ENCODE measurements at regions not wholly inside any gene's neighbourhood (a gene's known extent, or its start where the extent isn't known, plus 50 kb on each side); places are given as distances from the start of the nearest gene placed in this dataset.

DNA sequence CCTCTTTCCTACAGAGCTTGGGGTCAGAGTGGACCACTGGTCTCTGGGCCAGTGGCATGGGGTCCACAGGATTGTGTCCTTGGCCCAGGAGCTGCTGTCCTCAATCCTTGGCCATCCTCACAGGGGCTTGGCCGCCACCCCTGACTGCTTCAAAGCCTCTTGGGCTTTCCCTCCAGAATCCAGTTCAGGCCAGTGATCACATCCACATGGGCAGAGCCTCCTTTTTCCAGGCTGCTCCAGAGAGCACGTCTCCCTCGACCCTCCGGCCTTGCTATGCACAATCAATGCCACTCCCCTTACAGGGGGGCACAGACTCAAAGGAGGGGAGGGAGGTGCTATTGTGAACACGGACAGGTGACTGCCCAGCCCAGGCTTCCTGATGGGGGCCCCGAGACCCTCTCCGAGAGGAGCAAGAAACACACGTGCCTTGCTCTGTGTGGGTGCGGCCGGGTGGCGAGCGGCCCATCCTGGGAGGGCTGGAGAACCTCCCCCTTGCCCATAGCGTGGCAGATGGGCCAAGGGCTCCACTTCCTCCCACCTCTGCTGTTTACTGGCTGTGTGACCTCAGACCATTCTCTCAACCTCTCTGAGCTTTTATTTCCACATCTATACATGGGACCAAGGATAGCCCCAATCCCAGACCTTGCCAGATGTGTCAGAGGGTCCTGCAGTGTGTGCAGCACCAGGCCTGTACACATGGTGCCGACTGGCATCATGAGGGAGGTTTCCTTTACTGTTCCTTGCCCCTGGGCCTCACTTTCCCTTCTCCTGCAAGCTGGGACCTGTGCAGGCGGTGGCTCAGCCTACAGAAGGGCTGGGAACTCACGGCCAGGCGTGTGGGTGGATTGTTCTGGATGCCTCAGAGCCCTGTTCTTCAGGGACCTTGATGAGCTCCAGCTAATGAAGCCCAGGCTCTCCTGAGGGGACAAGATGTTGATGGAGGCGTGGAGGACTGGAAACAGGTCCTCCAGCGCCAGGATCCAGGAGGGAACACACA, 229.0 kb upstream of the GSE1 start:
- no peak for DNase-seq

DNA sequence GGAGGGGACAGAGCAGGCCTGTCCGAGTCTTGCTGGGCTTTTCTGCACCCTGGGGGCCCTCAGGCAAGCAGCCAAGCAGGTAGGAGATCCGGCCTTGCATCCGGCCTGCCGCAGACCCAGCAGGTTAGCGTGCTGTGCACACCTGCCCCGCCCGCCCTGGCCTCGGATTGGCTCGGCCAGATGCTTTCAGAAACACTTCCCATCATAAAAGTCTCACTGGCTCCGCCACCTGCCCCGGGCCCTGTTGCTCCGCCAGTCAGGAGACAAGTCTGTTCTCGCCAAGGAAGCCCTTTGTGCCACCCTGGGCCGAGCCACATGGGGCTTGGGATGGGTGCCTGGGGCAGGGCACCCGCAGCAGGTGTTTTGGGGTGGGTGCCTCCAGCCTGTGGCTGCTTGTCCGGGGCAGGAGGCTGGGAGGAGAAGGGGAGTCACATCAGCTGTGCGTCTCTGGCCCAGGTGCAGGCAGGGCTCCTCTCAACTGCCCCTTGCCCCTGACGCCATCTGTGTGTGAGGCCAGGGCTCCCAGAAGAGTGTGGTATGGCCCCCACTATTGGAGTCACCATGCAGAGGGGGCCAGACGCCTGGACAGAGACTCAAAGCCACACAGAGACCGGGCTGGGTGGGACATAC, 228.2 kb upstream of the GSE1 start:
- DNase-seq = peak; percentile 79

DNA sequence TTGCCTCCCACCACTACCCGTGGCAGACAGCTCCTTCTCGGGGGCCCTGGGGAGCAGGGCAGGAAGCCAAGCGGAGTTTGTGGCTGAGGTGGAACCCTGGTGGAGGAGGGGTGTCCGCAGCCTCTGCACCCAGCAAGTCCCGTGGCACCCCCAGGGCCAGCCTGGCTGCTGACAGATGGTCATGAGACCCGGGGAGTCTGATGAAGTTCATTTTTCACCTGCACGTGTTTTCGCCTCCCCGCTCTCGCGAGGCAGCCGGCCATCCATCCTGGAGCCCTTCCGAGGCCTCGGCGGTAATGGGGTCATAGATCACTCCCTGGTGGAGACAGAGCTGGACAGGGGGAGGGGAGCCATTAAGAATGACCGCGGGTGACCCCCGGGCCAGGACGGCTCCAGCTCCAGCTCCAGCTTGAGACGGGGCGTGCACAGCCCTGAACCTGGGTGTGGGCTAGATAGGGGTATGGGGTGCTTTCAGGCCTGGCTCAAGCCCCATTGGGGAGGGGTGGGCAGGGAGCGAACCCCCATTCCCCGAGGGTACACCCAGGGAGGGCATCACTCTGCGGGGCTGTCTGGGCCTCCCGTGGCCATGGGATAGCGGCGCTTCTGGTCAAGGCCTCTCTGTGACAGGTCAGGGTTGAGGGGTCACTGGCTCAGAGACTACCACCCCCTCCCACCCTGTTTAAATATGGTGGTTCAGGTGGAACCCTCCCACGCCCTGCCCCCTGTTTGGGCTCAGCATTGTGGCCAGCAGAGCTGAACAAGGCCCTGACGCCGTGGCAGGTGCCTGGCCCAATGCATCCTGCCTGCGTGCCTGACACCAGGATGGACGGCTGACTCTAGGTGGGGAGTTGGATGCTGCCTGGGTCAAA, 227.4 kb upstream of the GSE1 start:
- DNase-seq = no peak

DNA sequence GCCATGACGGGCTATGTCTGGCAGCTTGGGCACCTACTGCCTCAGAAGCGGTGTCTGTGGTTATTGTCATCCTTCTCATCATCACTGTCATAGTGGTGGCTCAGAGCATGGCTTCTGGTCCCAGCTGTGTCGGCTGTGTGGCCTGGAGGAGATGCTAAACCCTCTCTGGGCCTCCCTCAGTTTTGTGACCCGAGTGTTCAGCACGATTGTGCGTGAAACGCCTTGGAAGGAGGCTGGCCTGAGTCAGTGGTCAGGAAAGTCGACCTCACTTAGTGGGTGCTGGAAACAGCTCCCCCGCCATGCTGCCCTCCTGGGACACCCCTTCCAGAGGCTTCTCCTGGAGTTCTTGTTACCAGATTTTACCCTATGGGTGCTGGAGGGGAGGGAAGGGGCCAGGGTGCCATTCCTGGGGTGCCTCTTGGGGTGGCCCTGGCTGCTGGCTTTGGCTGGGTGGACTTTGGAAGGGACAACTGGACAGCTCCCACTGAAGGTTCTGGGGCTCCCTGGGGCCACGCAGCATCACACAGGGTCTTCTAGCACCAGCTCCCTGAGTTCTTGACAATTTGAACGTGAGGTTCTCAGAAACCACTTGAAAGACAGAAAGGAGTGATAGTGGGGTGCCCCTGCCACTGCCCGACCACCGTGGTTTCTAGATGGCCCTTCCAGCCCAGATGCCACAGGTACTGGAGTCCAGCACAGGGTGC, 226.5 kb upstream of the GSE1 start:
- no peak for DNase-seq

DNA sequence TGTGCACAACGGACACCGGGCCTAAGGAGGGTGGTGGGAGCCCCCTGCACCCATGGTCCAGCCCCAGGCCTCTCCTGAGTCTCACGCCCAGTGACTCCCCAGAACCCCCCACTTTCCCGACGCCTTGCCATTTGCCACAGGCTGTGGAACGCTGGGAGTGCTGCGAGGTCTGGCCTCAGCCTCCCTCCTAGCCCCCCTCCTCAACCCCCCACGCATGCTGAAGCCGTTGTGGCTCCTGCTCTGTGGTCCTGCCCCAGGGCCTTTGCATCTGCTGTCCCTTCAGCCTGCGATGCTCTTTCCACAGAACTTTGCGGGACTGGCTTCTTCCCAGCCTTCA, 226.0 kb upstream of the GSE1 start:
- no peak for DNase-seq

DNA sequence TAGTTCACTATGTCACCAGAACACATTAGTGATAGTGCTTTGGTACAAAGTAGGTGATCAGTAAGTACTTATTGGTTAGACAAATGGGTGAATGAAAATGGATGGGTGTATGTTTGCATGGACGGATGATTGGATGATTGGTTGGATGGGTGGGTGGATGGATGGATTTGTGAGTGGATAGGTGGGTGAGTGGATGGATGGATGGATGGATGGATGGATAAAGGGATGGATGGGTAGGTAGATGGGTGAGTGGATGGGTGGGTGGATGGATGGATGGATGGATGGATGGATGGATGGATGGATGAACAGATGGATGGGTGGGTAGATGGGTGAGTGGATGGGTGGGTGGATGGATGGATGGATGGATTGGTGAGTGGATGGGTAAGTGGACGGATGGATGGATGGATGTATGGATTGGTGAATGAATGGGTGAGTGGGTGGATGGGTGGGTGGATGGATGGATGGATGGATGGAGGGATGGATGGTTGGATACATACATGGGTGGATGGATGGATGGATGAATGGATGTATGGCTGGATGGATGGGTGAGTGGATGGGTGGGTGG, 225.3 kb upstream of the GSE1 start:
- DNase-seq = no peak

DNA sequence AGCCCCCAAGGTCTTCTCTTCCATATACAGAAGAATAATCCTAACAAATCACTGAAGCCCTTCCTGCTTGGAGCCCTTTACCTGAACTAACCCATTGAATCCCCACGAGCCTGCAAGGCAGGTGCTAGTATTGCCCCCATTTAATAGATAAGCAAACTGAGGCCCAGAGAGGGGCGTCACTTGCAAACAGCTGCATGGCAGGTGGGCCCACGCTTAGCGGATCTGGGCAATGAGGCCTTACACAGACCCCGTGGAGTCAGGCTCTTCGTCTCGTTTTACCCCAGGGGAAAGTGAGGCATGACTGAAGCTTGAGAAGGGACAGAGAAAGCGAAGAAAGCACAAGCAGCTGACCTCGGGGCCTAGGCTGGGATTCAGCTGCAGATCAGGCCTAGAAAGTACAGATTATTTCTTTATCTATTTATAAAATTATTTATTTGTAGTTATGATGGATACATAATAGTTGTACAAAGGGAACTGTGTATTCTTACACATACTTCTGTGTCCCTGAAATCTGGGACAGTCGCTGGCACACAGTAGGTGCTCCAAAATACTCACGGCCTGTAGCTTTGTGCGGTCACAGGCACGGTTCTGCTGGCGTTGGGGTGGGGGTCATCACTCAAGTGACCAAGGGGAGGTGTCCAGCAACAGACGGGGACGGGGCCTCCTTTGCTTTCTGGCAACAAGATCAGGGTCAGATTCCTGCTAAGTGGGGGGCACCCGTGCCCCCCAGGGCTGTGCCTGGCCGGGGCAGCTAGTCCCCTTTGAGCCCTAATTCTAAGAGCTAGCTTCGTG, 223.2 kb upstream of the GSE1 start:
- no peak for DNase-seq

DNA sequence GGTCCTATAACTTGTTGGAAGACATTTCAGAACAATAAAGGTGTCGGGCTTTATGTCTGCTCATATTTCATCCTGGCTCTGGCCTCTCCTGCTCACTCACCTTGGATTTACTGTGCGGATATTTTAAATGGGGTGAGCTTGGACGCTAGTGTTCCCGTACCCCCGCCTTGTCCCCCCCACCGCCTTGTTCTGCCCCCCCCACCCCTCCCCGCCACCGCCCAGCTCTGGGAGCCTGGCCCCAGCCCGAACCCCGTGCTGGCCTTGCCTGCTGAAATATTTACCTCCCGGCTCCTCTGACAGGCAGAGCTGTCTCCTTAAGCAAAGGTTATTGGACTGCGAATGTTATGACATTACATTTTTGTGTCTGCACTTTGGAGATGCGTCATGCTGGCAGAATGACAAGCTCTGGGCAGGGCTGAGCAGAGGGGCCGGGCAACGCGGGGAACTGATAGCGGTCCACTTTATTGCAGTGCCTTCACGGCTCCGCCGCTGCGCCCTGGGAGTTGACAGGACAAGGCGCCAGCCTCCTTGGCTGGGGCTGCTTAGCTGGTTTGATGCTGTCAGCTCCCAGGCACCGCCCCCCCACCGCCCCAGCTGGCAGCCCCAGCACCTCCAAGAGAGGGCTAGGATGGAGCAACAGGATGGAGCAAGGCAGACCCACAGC, 222.5 kb upstream of the GSE1 start:
- no peak for DNase-seq

DNA sequence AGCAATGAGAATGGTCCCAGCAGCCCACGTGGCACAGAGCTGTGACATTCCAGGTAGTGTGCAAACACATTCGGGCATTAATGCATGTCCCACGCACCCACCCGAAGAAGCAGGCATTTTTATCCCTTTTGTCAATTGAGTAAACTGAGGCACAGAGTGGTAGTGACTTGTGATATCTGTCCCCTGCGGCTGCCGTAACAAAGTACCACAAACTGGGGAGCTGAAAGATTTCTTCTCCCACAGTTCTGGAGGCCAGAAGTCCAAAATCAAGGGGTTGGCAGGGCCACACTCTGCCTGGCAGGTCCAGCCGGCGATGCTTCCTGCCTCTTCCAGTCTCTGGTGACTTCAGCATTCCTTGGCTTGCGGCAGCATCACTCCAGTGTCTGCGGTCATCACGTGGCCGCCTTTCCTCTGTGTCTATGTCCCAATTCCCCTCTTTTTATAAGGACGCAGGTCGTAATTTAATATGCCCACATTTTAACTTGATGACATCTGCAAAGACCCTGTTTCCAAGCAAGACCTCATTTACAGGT, 221.9 kb upstream of the GSE1 start:
- DNase-seq = no peak

DNA sequence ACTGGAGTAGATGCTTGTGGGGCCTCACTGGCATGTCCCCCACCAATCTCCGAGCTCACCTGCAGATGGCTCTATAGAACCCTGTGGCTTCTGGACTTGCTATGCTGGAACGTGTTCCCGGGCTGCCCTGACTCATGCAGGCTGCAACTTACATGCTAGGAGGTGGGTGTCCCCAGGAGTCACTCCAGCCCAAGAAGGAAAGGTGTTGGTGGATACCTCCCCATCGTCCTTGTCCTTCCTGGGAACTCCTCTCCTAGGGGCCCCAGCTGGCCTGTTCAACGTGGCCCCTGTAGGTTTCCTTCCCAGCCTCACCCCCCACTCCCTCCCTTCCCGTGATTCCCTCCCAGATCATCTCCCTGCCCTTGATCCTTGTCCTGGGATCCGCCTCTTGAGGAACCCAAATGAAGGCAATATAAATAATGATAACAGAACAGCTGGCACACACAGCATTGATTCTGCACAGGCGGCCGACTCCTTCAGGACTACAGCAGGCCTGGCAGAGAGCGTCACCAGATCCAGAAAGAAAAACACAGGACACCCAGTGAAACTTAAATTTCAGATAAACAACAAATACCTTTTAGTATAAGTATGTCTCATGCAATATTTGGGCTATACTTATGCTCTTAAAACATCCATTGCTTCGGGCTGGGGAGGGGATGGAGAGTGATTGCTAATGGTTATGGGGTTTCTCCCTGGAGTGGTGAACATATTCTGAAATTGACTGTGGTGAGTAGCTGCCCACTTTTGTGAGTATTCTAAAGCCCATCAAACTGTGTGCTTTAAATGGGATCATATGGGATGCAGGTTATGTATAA, 221.1 kb upstream of the GSE1 start:
- no peak for DNase-seq

DNA sequence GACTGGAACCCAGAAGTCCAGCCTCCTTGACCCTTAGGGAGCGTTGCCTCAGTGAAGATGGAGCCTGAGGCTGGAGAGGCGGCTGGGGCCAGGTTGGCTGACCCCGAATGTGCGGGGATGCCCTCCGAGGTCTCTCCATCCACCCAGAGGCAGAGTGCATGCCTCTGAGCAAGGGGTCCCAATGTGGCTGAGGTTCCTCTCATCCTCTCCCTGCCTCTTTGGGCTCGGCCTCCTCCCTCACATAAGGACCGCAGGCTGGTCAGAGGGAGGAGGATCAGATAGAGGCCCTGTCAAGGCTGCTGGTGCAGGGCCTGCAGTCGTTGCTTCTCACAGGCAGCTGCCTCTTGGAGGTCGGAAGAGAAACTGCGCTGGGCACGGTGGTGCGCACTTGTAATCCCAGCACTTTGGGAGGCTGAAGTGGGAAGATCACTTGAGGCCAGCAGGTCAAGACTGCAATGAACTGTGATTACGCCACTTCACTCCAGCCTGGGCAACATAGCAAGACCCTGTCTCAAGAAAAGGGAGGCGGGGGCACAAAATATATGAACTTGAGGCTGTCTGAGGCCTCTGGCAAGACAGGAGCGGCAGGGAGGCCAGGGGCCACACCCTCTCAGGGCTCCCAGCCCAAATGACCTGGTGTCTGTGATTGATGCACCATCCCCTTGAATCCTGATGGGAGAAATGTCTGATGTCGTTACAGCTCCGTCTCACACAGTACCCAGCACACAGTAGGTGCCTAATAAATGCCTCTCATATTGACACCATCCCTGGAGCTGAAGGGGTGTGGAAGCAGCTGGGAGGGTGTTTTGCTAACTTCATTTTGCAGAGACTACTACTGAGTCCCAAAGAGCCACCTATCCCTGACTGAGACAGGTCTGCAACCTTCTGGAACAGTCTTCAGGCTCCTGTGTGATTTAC, 220.1 kb upstream of the GSE1 start:
- DNase-seq = no peak

DNA sequence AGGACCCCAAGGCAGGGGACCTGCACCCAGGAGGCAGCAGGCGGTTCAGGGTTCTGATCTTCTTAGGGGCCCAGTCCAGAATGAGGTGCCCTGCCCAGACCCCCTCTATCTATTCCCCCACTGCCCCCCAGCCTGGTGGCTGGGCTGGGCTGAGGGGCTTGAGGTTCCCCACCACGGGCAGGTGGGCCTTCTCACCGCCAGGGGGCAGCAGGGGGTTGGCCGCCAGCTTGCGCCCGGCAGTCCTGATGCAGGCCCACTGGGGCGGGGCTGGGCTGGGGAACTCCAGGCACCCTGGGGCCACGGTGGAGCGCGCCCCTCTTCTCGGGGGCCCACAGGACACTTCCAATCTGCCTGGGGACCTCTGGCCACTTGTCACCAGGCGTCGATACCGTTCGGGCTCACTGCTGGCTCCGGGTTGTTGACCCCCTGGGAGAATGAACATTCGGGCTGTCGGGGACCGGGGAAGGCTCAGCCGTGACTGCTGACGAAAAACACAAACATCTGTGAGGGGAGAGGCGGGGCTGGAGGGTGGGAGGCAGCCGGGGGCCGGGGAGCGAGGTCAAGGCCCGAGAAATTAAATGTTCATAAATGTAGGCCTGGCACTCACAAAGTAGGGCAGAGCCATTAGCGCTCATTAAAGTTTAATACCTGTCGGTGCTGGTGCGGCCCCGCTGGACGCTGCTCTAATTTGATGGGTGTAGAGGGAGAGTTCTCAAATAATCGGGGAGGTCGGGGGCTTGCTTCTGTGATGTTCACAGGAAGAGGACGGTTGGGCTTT, 219.3 kb upstream of the GSE1 start:
- no peak for DNase-seq

DNA sequence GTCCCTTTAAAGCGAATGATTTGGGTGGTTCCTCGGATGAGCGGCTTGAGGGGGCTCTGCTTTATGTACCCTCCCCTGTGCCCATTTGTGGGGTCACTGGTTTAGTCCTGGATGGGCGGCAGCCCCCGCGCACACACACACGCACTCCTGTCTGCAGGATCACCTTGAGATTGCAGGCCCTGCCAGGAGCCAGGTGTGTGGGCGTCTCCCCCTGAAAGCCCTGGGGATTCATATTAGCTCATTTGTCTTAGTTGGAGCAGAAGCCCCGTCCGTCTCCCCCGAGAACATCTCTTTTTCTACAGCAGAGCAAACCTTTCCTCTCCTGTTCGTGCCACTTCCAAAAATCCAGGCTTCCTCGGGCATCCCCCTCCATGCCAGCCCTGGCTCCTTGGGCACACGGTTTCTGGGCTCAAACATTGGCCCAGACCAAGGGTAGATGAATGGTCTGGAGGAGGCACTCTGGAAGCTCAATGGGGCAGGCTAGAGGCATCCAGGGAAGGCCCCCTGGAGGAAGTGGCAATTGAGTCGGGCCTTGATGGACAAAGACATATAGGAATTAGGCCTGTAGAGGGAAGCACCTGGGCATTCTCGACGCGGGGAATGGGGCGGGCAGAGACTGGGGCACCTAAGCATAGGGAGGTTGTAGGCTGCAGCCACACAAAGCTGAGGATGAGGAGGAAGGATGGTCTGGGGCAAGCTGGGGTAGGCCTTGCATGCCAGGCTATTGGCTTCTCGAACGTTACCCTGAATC, 218.5 kb upstream of the GSE1 start:
- no peak for DNase-seq

DNA sequence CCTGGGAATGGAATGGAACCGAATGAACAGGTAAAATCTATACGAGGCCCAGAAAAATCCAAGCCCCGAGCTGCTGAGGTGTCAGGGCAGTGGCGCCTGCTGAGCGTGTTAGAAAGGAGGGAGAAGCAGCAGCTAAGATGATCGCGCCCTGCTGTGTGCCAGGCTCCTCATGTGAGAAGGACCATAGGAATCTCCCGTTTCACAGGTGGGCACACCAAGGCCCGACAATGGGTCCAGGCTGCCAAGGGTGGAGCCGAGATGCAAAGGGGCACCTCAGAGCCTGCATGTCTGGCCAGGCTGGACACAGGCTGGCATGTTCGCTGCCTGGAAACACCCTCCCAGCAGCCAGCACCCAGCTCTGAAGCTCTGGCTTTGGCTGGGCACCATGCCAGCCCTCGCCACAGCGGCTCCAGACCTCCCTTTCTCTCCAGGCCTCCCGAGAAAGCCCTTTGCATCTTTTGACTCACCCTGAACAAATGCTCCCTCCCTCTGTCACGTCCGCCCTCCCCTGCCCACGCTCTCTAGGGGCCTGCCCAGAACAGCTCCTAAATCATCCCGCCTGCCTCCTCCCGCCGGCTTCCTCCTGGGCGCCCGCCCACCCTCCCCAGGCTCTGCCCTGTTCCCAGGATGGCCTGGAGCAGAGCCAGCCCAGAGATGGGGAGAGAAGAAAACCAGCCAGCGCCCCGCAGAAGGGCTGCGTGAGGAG, 217.8 kb upstream of the GSE1 start:
- DNase-seq = no peak

DNA sequence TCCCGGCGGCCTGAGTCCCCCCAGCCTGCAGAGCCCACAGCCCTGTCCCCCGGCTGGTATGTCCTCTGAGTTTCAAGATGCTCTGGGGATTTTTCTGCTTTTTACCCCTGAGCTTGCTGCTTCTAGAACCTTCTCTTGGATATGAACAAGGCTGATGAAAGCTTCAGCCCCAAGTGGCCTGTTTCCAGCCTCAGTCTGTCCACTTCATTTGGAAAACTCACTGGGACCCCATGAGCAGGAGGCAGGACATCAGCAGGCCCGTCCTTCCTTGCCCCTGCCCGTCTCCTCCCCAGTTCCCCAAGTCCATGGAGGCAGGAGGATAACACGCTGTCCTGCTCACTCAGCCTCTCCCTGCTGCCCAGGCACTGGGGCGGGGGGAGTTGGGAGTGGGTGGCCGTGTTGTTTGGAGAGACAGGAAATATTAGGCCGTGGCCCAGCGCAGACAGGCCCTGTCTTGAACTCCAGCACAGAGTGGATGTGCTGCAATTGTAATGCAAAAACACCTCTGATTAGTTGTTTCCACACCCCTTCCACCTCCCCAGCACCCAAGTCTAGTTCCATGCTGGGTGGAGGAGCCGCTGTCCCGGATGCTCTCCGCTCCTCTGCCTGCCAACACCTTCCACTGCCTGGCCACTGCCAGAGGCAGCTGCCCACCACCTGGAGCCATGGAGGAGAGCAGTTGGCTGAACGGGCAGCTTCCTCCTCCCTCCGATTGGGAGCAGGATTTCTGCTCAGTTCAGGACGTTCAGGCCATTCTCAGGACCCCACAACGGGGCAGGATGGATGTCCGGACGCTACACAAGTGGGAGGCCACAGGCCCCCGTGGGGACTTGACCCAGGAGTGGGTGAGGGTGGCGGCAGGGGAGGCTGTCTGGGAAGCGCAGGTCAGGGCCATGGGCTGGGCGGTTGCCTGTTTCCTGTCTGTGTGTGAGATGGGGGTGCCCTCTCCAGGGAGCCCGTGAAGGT, 216.9 kb upstream of the GSE1 start:
- no peak for DNase-seq

Measured in NCI-H2081 treated with DMSO at 0.1 percent for 48 hours (cell line).